CD4-positive, alpha-beta T cell treated with Interferon alpha-2 for 1 hour (primary cell): ENCODE measurements at regions not wholly inside any gene's neighbourhood (a gene's known extent, or its start where the extent isn't known, plus 50 kb on each side); places are given as distances from the start of the nearest gene placed in this dataset.

ENCODE experiments used
- DNase-seq, 2 donors: peaks; one replicate each; pipeline ENCODE4 v3.0.0-alpha.2; 2020 to 2022

DNA sequence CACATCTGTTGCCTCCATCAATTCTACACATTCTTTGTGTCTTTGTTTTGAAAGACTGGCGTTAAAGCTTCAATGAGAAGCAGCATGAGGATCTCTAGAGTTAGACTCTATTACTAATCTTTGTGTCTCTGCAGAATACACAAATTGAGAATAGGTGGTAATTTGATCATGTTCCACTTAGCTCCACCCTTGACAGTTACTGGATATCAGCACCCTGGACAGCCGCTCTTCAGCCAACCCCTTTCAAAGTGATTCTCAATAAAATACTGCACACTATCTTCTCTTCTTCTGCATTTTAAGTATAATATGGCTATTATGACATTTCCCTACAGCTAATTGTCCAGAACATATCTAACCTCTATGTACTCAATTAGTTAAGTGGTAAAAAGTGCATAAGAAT lies 54.3 kb upstream of the CNR1 start:
- no peak for DNase-seq

DNA sequence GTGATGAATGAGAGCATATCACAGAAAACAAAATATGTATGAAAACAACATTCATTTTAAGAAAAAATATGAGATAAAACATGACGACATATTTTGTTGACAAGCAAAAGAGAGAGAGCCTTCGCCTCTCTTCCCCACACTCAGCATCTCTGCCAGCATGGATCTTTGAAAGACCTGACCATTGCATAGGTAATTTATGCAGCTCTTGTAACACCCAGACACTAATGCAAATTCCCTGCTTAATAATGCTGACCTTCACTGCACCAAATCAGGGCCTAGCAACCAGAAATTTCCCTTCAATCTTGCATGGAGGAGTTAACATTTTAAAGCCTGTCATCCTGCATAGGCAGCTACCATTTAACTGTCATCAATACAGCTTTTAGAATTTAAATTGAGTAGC lies 50.0 kb upstream of the CNR1 start:
- no peak for DNase-seq
